ENCODE measurements at regions not wholly inside any gene's neighbourhood (a gene's known extent, or its start where the extent isn't known, plus 50 kb on each side); places are given as distances from the start of the nearest gene placed in this dataset.

- TF ChIP-seq CTCF (IDR thresholded peaks at IDR 0.05) = no peak
- no peak for TF ChIP-seq EZH2 (IDR thresholded peaks at IDR 0.05)
- TF ChIP-seq EZH2phosphoT487 (IDR thresholded peaks at IDR 0.05) = no peak
These were observed 71.5 kb upstream of the ERG start for GRCh38 chr21:38569733-38570132.
